ENCODE measurements at regions not wholly inside any gene's neighbourhood (a gene's known extent, or its start where the extent isn't known, plus 50 kb on each side); places are given as distances from the start of the nearest gene placed in this dataset.

GRCh38 chr7:7060828-7061599, 121.3 kb upstream of the C1GALT1 start:
- DNase-seq: no peak

DNA sequence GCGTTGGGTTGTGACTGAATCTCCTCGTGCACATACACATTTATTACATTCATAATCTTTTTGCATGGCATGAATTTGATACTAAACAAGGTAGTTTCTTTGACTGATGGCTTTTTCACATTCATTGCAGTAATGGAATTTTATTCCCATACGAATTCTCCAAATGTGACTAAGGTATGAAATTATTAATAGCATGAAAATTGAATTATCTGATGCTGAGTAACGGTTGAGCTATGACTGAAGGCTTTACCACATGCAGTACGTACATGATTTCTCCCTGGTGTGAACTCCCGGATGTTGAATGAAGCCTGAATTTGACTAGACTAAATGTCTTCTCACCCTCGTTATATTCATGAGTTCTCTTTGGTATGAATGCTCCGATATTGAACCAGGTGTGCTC, 104.4 kb upstream of the C1GALT1 start:
- DNase-seq: no peak

- DNase-seq: no peak
Measured at GRCh38 chr7:7080802-7081201, 101.5 kb upstream of the C1GALT1 start.

- DNase-seq: no peak
Measured at GRCh38 chr7:7090460-7090859, 91.9 kb upstream of the C1GALT1 start.

DNA sequence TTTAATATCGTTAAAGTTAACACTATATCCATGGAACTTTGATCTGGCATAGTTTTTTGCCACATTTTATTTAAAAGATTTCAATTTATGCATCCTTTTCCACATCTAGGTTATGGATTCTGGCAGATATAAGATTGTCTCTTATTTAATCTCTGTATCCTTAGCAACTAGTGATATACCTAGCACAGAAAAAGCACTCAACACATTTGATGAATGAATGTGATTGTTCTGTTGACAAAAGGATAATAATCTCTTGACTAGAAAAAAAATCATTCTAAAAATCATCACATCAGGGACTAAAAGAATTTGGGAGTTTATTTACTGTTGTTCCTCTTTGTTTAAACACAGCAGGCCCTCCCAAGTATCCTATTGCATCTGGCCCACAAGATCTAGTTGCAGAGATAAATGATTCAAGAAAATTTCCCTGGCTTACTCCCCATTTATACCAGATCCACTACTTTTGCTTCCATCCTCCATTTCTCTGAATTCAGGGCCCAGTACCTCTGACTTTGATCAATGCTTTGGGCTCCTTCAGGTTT, 84.0 kb upstream of the C1GALT1 start:
- no peak for DNase-seq

DNA sequence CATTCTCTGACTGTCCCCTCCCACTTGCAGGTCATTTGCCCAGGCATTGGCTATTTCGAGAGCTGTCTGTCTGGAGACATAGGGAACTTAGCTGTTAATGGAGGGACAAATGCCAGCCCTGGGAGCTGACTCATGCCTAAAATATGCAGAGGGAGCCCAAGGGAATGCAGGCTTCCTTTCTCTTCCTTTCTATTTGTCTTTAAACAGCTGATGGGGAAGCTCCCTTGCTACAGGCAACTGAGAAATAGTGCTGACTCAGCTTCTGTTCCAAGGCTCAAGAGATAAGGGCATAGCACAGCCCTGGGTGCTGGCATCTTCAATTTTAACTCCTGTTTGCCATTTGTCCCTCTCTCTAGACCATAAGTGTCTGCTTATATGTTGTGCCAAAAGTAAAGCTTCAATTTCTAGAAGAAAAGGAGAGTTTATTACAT, 82.7 kb upstream of the C1GALT1 start:
- no peak for DNase-seq

DNA sequence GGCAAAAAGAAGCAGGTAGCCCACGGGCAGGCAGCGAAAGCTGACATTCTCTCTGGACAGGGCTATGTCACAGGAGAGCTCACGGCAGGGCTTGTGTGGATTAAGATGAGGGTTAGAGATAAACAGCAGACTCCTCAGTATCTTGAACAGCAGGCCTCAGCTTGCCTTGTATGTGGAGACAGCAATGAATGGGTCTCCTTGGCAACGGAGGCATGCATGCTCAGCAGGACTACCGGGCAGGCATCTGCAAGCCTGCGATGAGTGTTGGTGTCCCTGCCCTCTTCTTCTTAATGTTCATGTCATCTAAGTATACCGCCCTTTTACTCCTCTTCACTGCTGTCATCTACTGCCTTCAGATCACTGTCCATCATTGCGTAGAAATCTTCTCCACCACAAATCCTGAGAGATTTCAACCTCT, 81.9 kb upstream of the C1GALT1 start:
- DNase-seq: no peak

- no peak for DNase-seq
Measured at GRCh38 chr7:7102906-7103305, 79.4 kb upstream of the C1GALT1 start.

DNA sequence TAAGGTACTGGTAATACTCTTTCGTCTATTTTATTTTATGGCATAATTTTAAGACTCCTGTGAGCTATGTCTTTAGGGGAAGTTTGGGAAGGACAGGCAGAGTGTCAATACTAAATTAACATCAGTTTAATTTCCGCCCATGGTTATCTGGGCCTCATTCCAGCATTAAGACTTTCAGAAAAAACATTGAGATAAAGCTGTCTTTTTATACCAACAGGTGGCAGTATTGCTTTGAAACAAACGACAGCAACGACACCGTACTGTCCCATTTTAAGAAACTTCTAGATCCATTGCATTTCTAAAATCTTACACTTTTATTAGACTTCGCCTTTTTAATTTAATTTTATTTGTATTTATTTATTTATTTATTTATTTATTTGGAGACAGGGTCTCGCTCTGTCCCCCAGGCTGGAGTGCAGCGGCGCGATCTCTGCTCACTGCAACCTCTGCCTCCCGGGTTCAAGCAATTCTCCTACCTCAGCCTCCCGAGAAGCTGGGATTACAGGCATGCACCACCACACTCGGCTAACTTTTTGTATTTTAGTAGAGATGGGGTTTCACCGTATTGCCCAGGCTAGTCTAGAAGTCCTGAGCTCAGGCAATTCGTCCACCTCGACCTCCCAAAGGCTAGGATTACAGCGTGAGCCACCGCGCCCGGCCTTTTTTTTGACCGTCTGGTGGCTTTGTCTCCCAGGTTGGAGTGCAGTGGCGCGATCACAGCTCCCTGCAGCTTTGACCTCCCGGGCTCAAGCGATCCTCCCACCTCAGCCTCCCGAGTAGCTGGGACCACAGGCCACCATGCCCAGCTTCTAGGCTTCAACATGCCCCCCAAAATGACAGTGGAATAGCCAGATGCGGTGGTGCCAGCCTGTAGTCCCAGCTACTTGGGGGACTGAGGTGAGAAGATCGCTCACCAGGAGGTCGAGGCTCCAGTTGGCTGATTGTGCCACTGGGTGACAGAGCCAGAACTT, 78.7 kb upstream of the C1GALT1 start:
- DNase-seq: no peak

DNA sequence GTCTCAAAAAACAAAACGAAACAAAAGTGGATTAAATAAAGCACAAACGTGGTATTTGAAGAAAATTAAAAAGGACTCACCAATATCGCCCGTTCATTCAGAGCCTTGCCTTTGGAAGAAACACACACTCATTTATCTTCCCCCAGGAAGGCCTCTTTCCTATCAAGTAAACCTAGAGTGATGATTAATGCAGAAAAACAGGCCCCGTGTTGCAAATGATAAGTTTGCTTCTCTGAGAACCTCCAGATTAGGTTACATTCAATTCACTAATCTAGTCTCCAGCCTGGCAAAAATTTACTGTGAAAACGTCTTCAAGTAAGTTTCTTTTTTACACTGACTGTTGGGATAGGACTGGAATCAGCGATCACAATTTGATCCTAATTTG, 78.0 kb upstream of the C1GALT1 start:
- DNase-seq: no peak

DNA sequence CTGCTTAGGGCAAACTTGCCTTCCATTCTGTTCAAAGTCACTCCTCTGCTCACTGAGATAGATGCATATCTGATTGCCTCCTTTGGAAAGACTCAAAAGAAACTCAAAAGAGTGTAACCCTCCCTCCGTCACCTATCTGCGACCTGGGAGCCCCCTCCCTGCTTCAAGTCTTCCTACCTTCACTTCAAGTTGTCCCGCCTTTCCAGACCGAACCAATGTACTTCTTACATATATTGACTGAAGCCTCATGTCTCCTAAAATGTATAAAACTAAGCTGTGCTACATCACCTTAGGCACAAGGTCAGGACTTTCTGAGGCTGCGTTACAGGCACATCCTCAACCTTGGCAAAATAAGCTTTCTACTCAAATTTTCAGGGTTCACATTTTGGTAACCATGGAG, 77.4 kb upstream of the C1GALT1 start:
- no peak for DNase-seq

DNA sequence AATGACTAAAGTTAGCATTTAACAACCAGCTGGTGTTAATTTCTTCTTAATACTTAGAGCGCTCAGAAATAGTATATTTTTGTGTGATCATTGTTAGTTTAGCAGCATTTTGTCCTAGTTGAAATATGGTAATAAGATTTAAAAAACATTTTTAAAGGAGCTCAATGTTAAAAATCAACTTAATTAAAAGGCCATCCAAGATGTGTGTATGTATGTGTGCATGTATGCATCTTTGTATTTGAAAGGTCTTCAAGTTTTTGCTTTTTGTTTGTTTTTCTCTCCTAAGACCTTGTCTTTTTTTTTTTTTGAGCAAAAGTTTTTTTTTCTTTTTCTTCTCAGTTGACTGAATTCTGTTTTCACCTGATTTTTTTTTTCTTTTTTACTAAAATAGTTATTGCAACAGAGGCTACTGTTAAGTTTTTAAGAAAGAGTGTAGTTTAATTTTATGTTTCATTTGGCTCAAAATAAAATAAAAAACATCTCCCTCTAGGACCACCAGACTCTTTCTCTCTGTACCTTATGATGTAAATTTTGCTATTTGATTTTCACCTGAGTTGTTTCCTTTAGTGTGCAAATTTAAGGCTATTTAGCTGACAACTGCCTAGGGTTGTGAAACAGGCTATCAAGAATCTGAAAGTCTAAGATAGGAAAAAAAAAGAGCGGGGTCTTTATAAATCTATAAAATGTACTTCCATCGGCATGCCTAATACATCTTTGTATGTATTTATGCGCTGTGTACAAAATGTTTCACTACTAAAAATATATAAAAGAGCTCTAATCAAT, 76.4 kb upstream of the C1GALT1 start:
- no peak for DNase-seq

DNA sequence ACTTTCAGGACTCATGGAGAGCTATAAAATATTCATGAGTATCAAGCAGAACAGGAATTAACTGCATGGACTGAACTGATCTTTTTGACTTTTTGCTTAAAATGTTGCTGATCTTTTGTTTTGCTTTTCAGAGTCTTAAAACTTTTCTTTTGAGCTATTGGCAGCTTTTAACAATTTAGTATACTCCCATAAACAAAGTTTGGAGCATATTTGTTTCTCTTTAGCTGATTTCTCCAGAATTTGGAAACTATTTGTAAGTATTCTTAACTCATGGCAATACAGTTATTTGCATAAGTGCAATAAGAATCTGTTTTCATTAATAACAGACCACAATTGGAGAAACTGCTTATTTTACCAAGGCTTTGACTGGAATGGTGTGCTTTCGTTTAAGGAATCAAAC, 73.4 kb upstream of the C1GALT1 start:
- no peak for DNase-seq

GRCh38 chr7:7109934-7110333, 72.4 kb upstream of the C1GALT1 start:
- no peak for DNase-seq

DNA sequence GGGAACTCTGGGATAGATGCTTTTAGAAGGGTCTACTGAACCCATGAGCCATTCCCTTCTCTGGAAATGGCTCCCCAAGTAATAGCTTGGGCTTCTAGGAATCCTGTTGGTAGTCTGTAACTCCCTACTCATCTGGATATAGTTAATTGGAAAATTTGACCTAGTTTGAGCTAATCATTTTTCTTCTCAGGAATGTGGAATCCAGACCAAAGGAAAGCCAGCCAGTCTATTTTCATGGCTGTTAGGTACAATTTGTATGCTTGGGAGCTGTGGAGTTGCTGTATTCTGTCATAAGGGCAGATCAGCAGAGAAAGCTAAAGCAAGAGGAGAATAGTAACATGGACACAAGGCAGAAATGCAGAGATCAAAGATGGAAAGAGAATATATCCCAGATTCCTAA, 71.6 kb upstream of the C1GALT1 start:
- DNase-seq: no peak

- DNase-seq: no peak
Measured at GRCh38 chr7:7112868-7113267, 69.5 kb upstream of the C1GALT1 start.

DNA sequence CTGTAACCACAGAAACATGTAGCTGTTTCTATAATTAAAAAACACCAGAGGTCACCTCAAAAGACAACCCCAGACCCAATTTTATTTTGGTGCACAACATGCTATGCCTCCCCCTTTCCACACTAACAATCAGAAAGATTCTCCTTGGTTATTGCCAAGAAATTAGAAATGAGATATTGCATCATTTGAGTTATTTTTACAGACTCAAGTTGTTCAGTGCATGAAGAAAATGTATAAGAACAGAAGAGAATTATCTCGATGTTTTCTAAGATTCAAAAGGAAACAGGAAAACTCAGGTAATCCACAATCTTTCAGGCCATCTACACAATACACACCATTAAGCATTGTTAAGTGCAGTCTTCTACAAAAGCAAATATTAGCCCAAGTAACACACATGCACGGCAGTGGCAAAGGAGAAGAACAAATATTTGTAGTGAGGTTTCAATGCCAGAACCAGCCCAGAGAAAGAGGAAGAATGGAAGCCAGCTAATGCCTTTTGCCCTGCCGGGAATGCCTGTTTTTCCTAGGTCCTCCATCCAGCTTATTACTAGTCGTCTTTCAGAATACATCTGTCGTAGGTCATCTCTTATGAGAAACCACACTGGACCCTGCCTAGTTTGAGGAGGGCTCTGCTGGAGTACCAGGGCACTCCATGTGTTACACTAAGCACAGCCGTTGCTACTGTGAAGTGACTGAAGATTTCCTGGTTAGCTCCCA, 67.6 kb upstream of the C1GALT1 start:
- no peak for DNase-seq

DNA sequence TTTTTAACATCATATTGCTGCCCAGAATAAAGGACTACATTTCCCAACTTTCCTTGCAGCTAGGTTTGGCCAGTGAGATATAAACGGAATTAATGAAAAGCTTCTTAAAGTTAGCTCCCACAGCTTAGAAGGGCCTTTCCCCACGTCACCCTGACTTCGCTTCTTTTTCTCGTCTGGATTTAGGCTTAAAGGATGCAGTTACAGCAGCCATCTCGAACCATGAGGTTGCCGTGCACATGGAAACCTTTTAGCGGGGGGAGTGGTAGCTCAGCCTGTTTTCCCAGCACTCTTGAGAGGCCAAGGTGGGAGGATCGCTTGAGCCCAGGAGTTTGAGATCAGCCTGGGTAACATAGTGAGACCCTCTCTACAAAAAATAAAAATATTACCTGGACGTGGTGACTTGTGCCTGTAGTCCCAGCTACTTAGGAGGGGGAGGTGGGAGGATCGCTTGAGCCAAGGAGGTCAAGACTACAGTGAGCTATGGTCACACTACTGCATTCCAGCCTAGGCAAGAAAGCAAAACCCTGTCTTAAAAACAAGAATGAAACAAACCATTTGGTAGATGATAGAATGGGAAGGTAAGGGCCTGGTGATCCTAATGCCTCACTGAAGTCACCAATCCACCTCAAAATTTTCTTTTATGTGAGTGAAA, 64.3 kb upstream of the C1GALT1 start:
- DNase-seq: no peak

GRCh38 chr7:7118822-7119221, 63.5 kb upstream of the C1GALT1 start:
- DNase-seq: no peak

GRCh38 chr7:7119729-7120128, 62.6 kb upstream of the C1GALT1 start:
- DNase-seq: no peak

- no peak for DNase-seq
Measured at GRCh38 chr7:7122033-7122478, 60.3 kb upstream of the C1GALT1 start.

All from stimulated activated CD4-positive, alpha-beta T cell treated with anti-CD3 and anti-CD28 coated beads, Interleukin-2, amount 100 ng/mL, for 48 hours (primary cell).